Activated CD4-positive, alpha-beta T cell treated with anti-CD3 and anti-CD28 coated beads, Interleukin-2, amount 10 ng/mL, durations not matched to agents 7 days and 5 days (primary cell): ENCODE measurements at regions not wholly inside any gene's neighbourhood (a gene's known extent, or its start where the extent isn't known, plus 50 kb on each side); places are given as distances from the start of the nearest gene placed in this dataset.
"Not testable (repeated sequence)": the region's sequence is repeated elsewhere in the genome, so short reads cannot be mapped to it uniquely, and the experiment has no call there.

Experiments used
- CTCF ChIA-PET: fragments of 350-600 bp; sonication (Branson Sonifier 250); formaldehyde crosslinking; loops from one replicate; lab custom pipeline; 2021; ENCODE audit warnings: antibody characterized with exemption; lab: Charles Lee
- POLR2A ChIA-PET: fragments of 350-600 bp; sonication (Branson Sonifier 250); formaldehyde crosslinking; loops from one replicate; lab custom pipeline; 2021; ENCODE audit warnings: antibody characterized with exemption; lab: Charles Lee
- DNase-seq: peaks from one replicate; pipeline ENCODE4 v3.0.0-alpha.2; 2020
- H3K27ac Mint-ChIP-seq: one replicate; pipeline ENCODE4 v1.8.0; 2021; ENCODE audit warnings: mild to moderate bottlenecking, moderate library complexity, mixed read lengths
- H3K27me3 Mint-ChIP-seq: one replicate; pipeline ENCODE4 v1.8.0; 2021; ENCODE audit warnings: mixed read lengths
- H3K36me3 Mint-ChIP-seq: one replicate; pipeline ENCODE4 v1.8.0; 2021; ENCODE audit warnings: low read depth, mixed read lengths
- H3K4me1 Mint-ChIP-seq: one replicate; pipeline ENCODE4 v1.8.0; 2021; ENCODE audit warnings: mixed read lengths
- H3K4me3 Mint-ChIP-seq: one replicate; pipeline ENCODE4 v1.8.0; 2021; ENCODE audit warnings: mild to moderate bottlenecking, moderate library complexity, mixed read lengths
- H3K9me3 Mint-ChIP-seq: one replicate; pipeline ENCODE4 v1.8.0; 2021; ENCODE audit warnings: mixed read lengths

DNA sequence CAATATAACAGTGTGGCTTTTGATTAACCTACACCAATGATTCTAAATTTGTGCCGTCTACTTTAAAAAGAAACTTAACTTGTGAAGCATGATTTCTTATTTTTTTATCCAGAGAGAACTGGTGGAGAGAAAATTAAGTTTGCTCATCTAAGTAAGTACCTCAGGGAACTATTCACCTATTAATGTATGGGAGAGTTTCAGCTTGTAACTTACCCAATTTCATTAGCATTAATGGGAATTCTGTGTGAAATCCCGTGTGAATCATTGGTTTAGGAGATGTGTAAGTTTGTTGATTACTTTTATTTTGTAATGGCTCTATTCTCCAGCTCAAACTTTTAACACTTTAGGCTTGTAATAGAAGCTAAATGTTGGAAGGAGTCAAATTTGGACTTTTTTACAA lies 1061.5 kb downstream of the TDRD15 start:
- no peak for DNase-seq
- ChIA-PET POLR2A (no interaction called here), CTCF (no interaction called here)
- H3K27ac Mint-ChIP-seq = no peak overlapping the region
- no peak overlapping the region for H3K4me3 Mint-ChIP-seq
- no peaks in the 10 kb centered on the region for H3K4me1 Mint-ChIP-seq
- no peaks in the 10 kb centered on the region for H3K36me3 Mint-ChIP-seq
- H3K27me3 Mint-ChIP-seq = no peaks in the 10 kb centered on the region
- H3K9me3 Mint-ChIP-seq = peaks cover 6% of the 10 kb centered on the region

DNA sequence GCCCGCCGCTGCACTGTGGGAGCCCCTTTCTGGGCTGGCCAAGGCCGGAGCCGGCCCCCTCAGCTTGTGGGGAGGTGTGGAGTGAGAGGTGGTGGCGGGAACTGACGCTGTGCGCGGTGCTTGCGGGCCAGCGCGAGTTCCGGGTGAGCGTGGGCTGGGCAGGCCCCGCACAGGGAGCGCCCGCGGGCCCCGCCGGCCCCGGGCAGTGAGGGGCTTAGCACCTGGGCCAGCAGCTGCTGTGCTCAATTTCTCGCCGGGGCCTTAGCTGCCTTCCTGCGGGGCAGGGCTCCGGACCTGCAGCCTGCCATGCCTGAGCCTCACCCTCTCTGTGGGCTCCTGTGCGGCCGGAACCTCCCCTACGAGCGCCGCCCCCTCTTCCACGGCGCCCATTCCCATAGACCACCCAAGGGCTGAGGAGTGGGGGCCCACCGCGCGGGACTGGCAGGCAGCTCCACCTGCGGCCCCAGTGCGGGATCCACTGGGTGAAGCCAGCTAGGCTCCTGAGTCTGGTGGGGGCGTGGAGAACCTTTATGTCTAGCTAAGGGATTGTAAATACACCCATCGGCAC lies 1062.6 kb downstream of the TDRD15 start:
- H3K36me3 Mint-ChIP-seq, H3K9me3 Mint-ChIP-seq, H3K4me1 Mint-ChIP-seq, CTCF ChIA-PET, H3K4me3 Mint-ChIP-seq, DNase-seq, H3K27ac Mint-ChIP-seq, POLR2A ChIA-PET, H3K27me3 Mint-ChIP-seq: not testable (repeated sequence)

DNA sequence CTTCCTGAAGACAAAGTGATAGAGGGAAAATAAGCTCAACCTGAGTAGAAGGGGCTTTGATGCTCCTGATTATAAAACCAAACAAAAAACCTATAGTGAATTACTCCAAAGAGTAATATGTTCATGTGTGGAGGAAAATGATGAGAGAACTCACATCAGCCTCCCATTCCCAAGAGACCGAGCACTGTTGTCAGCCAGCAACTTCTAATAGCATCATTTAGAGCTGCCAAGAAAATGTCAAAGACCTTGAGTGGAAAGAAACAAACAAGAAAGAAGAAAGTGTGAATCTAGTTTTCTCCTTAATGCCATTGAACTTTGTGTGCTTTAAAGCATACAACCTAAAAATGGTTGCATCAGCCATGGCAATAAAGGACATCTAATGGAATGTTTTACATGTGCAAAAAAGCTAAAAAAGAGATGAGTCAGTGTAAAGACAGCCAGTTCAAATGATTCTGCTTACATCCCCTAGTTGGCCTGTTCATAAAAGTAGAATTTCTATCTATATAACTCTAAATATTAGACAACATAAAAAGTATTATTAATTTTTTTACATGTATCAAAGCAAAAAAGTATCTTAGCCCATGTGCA lies 1066.2 kb downstream of the TDRD15 start:
- no peaks in the 10 kb centered on the region for H3K4me1 Mint-ChIP-seq
- ChIA-PET POLR2A (no interaction called here), CTCF (no interaction called here)
- no peak for DNase-seq
- H3K4me3 Mint-ChIP-seq = no peak overlapping the region
- no peaks in the 10 kb centered on the region for H3K27me3 Mint-ChIP-seq
- H3K36me3 Mint-ChIP-seq = no peaks in the 10 kb centered on the region
- H3K9me3 Mint-ChIP-seq = peaks cover 6% of the 10 kb centered on the region
- no peak overlapping the region for H3K27ac Mint-ChIP-seq

DNA sequence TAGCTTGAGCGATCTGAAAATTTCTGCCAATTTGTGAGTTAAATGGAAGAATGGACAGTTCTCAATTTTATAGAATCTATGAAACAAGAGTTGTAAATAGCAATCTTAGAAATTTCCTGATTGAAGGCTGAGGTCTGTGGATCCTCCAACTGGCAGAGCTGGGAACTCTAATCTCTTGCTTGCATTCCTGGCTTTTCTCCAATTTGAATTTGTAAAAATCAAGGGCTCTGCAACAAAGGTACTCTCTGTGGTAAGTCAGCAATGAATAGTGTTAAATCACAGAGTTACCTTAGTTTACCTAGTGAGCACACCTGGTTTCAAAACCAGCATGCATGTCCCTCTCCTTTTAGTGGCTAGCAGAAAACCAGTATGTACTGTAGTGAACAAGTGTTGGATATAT lies 1070.5 kb downstream of the TDRD15 start:
- Mint-ChIP-seq H3K27me3 (no peaks in the 10 kb centered on the region), H3K4me3 (no peak overlapping the region), H3K4me1 (no peaks in the 10 kb centered on the region), H3K27ac (no peak overlapping the region), H3K36me3 (no peaks in the 10 kb centered on the region), H3K9me3 (peaks cover 2% of the 10 kb centered on the region)
- ChIA-PET CTCF (no interaction called here), POLR2A (no interaction called here)
- no peak for DNase-seq

DNA sequence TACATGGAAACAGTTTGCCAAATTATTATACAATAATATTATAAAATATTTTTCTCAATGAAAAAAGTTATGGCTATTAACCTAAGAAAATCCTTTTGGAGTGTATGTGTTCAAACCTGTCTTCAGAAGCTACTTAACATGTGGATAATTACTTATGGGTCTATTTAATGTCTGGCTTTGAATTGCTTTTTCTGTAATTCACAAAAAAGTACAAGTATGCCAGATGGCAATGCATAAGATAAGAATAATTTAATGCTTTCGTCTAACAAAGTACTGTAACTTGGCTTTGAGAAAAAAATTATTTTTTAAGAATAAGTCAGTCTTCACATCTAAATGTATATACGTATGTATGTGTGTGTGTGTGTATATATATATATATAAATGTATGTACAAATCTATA lies 1073.0 kb downstream of the TDRD15 start:
- ChIA-PET CTCF (no interaction called here), POLR2A (no interaction called here)
- no peak for DNase-seq
- H3K36me3 Mint-ChIP-seq = no peaks in the 10 kb centered on the region
- H3K27me3 Mint-ChIP-seq = no peaks in the 10 kb centered on the region
- H3K27ac Mint-ChIP-seq = no peak overlapping the region
- H3K4me3 Mint-ChIP-seq = no peak overlapping the region
- no peaks in the 10 kb centered on the region for H3K4me1 Mint-ChIP-seq
- H3K9me3 Mint-ChIP-seq = peaks cover 2% of the 10 kb centered on the region

DNA sequence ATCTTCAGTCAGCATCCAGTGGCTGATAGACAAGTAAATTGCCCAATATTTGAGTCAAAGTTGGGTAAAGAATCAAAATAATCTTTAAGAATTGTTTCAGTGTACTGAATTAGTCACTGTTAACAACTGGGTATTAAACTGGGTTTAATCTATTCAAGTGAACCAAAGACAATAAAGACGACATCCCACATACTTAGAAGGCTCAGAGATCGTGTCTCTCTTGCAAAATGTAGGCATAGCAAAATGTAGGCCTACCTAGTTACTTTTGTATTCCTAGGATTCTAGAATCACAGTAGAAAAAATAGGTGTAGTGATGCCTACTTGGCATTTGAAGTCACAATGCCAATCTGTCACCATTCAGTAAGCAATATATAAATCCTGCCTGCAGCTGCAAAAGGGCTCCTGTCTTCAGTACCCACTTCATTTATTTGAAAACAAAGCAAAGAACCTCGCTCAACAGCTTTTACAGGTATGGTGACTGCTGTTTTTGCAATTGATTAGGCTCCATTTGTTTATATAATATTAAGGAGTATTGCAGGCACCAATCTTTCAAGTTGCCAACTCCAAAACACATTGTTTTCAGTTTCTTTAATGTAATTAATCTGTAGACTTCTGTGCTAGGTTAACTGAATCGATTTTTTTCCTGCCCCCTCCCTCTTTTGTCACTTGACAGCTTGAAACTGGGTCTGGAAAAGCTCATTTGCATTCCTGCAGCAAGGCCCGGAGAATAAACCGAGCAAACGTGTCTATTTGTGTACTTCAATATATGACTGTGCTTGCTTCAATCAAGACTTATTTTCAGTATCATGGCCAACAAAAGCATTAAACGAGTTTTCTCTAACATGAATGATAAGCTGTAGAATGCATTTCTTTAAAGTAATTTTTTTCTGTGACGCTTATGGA lies 1074.9 kb downstream of the TDRD15 start:
- H3K4me1 Mint-ChIP-seq = no peaks in the 10 kb centered on the region

DNA sequence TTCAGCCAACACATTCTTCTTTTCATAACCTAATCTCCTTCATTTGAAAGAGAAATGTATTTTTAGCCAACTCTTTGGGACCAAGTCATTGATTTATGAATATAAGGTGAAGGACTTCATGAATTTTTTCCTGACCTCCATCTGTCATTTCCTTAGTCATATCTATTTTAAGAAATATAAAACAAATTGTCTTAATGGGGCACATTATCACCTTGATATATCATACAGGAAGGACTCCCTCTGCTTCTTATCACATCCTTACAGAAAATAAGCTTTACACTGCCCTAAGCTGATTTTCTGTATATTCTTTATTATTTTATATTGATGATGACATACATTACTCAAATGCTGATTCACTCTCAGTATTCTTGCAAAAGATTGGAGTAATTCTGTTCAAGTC lies 1076.2 kb downstream of the TDRD15 start:
- H3K4me1 Mint-ChIP-seq = no peaks in the 10 kb centered on the region
- ChIA-PET CTCF (no interaction called here), POLR2A (no interaction called here)
- no peak overlapping the region for H3K27ac Mint-ChIP-seq
- H3K4me3 Mint-ChIP-seq = no peak overlapping the region
- no peak for DNase-seq
- no peaks in the 10 kb centered on the region for H3K36me3 Mint-ChIP-seq
- H3K27me3 Mint-ChIP-seq = no peaks in the 10 kb centered on the region
- H3K9me3 Mint-ChIP-seq = no peaks in the 10 kb centered on the region

More for the DNA sequence above, 1074.9 kb downstream of the TDRD15 start:
- Mint-ChIP-seq H3K27me3 (no peaks in the 10 kb centered on the region), H3K36me3 (no peaks in the 10 kb centered on the region), H3K4me3 (no peak overlapping the region), H3K9me3 (peaks cover 2% of the 10 kb centered on the region), H3K27ac (no peak overlapping the region)
- CTCF ChIA-PET = interaction anchor here (1.2 kb wide), 1 partner anchor 10 kb away, joined by 4 read pairs; no protein-coding TSS in a partner anchor
- POLR2A ChIA-PET = no interaction called here
- no peak for DNase-seq

DNA sequence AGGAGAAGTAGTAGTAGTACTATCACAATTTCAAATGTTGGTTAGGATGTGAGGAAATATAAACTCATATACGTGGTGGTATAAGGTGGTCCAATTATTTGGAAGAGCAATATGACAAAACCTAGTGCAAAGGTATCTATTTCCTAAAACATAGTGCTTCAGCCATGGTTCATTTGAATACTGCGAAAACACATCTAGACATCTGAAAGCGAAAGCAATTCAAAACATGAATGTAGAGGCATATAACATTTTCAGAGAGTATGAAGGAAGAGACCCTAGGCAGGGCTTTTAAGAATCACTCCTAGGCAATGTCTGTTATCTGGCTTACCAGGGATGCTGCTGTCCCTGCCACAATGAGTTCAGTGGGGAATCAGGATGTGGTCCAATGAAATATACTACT lies 1085.8 kb downstream of the TDRD15 start:
- Mint-ChIP-seq H3K9me3 (peaks cover 6% of the 10 kb centered on the region), H3K4me3 (no peak overlapping the region), H3K4me1 (no peaks in the 10 kb centered on the region), H3K27me3 (no peaks in the 10 kb centered on the region), H3K27ac (no peak overlapping the region), H3K36me3 (no peaks in the 10 kb centered on the region)
- no peak for DNase-seq
- ChIA-PET CTCF (no interaction called here), POLR2A (no interaction called here)

DNA sequence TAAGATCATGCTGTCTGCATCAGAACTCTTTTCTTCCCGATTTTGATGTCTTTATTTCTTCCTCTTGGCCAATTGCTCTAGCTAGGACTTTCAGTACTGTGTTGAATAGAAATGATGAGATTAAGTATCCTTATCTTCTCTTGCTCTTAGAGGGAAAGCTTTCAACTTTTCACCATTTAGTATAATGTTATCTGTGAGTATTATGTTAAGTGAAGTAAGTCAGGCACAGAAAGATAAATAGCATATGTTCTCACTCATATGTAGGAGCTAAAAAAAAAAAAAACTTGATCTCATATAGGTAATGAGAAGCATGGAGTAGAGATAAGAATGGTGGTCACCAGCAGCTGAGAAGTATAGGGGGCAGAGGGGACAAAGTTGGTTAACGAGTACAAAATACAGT lies 1089.5 kb downstream of the TDRD15 start:
- Mint-ChIP-seq H3K27ac (no peak overlapping the region), H3K4me1 (no peaks in the 10 kb centered on the region), H3K4me3 (no peak overlapping the region), H3K9me3 (peaks cover 5% of the 10 kb centered on the region), H3K36me3 (no peaks in the 10 kb centered on the region), H3K27me3 (no peaks in the 10 kb centered on the region)
- CTCF ChIA-PET = interaction anchor here (0.6 kb wide), 1 partner anchor 32 kb away, joined by 3 read pairs; no protein-coding TSS in a partner anchor
- POLR2A ChIA-PET = no interaction called here
- DNase-seq = no peak

DNA sequence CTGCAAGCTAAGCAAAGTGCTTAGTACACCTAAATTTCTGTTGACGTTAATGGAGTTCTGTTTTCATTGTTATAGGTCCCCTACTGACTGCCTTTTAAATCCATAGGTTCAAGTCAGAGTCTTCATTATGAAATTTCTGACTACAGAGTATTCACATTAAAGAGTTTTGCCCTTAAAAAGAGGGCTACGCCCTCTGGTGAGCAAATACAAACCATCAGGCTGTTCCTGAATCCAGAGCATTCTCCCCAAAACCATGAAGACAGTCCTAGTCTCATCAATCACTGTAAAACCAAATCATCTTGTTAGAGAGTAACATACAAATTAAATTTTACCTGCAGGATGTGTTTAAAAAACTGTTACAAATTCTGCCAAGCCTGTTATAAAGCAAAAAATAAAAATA lies 1091.7 kb downstream of the TDRD15 start:
- ChIA-PET POLR2A (no interaction called here), CTCF (no interaction called here)
- DNase-seq = no peak
- Mint-ChIP-seq H3K36me3 (no peaks in the 10 kb centered on the region), H3K4me3 (no peak overlapping the region), H3K9me3 (peaks cover 3% of the 10 kb centered on the region), H3K27ac (no peak overlapping the region), H3K4me1 (no peaks in the 10 kb centered on the region), H3K27me3 (no peaks in the 10 kb centered on the region)

DNA sequence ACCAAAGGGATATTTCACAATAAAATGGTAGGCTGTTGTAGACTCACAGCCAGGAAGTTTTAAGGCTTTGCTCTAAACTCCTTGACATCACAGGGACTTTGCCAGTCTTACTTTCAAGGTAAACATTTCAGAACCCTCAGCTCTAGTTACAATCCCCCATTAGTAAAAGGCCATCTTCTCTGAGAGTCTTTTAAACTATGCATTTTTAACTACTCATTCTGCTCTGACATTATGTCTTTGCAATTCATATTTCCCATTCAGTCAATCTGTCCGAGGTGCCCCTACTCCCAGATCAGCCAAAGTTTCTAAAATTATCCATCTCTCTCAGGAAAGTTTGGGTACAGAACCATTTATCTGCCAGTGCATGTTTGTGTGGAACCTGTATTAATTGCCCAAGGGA lies 1094.1 kb downstream of the TDRD15 start:
- Mint-ChIP-seq H3K27ac (no peak overlapping the region), H3K36me3 (no peaks in the 10 kb centered on the region), H3K4me1 (no peaks in the 10 kb centered on the region), H3K4me3 (no peak overlapping the region), H3K27me3 (no peaks in the 10 kb centered on the region), H3K9me3 (peaks cover 8% of the 10 kb centered on the region)
- POLR2A ChIA-PET = no interaction called here
- CTCF ChIA-PET = interaction anchor here (0.6 kb wide), 1 partner anchor 235 kb away, joined by 3 read pairs; no protein-coding TSS in a partner anchor
- DNase-seq = no peak

DNA sequence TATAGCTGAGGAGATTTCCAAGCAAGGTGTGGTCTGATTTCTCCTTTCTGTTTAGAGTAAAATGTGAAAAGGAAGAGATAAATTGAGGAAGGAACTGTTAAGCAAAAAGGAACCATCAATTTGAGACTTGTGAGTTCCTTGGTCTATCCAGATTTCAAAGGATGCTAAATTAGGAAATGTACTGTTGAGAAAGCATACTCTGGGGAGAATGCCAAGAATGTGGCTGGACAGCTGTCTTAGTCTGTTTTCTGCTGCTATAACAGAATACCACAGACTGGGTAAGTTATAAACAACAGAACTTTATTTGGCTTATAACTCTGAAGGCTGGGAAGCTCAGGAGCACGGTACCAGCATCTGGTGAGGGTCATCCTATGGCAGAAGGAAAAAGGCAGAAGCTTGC lies 1097.2 kb downstream of the TDRD15 start:
- Mint-ChIP-seq H3K36me3 (no peaks in the 10 kb centered on the region), H3K27me3 (no peaks in the 10 kb centered on the region), H3K4me3 (no peak overlapping the region), H3K4me1 (no peaks in the 10 kb centered on the region), H3K27ac (no peak overlapping the region), H3K9me3 (peaks cover 16% of the 10 kb centered on the region)
- no peak for DNase-seq
- CTCF ChIA-PET = no interaction called here
- POLR2A ChIA-PET = no interaction called here

DNA sequence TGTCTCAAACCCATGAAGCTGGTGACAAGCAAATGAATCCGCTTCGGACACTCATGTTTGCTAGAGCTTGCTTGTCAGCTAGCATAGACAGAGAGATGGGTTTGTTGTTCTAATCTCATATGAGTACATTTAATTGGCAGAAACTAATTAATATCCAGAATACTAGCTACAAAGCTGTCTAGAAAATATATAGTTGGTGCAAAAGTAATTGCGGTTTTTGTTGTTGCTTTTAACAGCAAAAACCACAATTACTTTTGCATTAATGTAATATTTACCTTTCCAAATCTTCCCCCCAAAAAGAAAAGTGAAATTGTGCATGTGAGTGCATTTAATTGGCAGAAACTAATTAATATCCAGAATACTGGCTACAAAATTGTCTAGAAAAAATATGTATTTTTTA lies 1115.2 kb downstream of the TDRD15 start:
- no peak overlapping the region for H3K27ac Mint-ChIP-seq
- no peaks in the 10 kb centered on the region for H3K36me3 Mint-ChIP-seq
- no peaks in the 10 kb centered on the region for H3K9me3 Mint-ChIP-seq
- H3K4me1 Mint-ChIP-seq = no peaks in the 10 kb centered on the region
- no peak for DNase-seq
- H3K27me3 Mint-ChIP-seq = no peaks in the 10 kb centered on the region
- POLR2A ChIA-PET = no interaction called here
- CTCF ChIA-PET = no interaction called here
- no peak overlapping the region for H3K4me3 Mint-ChIP-seq
